OCI-LY7 (cell line): ENCODE measurements at regions not wholly inside any gene's neighbourhood (a gene's known extent, or its start where the extent isn't known, plus 50 kb on each side); places are given as distances from the start of the nearest gene placed in this dataset.

Experiments used
- BruUV-seq: library from RNA; stranded (reverse); fragments of 400-500 nt; replicated peaks from 2 replicates; lab custom pipeline; 2021; lab: Mats Ljungman, UMichigan
- CTCF ChIA-PET: fragments of 300-600 bp; sonication (Branson Sonifier 250); formaldehyde crosslinking; loops from one replicate; lab custom pipeline; 2022; ENCODE audit warnings: antibody characterized with exemption; ENCODE audit not compliant: unreplicated experiment; lab: Charles Lee
- POLR2A ChIA-PET: fragments of 300-600 bp; sonication (Branson Sonifier 250); formaldehyde crosslinking; loops from one replicate; lab custom pipeline; 2022; ENCODE audit warnings: antibody characterized with exemption; lab: Charles Lee
- DNase-seq: peaks from one replicate; pipeline ENCODE4 v3.0.0-alpha.2; 2015; ENCODE audit warnings: low spot score
- H2AFZ ChIP-seq: fragments of 200-600 bp; sonication (generic), shearing (Covaris generic); 2 replicates; pipeline ENCODE4 v1.6.1; 2014; ENCODE audit warnings: mild to moderate bottlenecking, antibody characterized with exemption, low read length, moderate library complexity
- H3K27ac ChIP-seq: fragments of 200-600 bp; sonication (generic); 2 replicates; pipeline ENCODE4 v1.5.1; 2014; ENCODE audit warnings: mixed run types, low read depth, mild to moderate bottlenecking, moderate library complexity, low read length, inconsistent platforms; ENCODE audit not compliant: poor library complexity, severe bottlenecking
- H3K36me3 ChIP-seq: fragments of 200-600 bp; sonication (generic); 2 replicates; pipeline ENCODE4 v1.6.1; 2014; ENCODE audit warnings: mild to moderate bottlenecking, antibody characterized with exemption, low read length, moderate library complexity, mixed read lengths; ENCODE audit not compliant: insufficient read depth
- H3K4me1 ChIP-seq: fragments of 200-600 bp; sonication (generic); 2 replicates; pipeline ENCODE4 v1.5.1; 2014; ENCODE audit warnings: mild to moderate bottlenecking, low read length; ENCODE audit not compliant: insufficient read depth, poor library complexity, severe bottlenecking
- H3K4me2 ChIP-seq: fragments of 200-600 bp; sonication (generic); 2 replicates; pipeline ENCODE4 v1.6.1; 2014; ENCODE audit warnings: mild to moderate bottlenecking, low read length
- H3K4me3 ChIP-seq: fragments of 200-600 bp; sonication (generic); 2 replicates; pipeline ENCODE4 v1.5.1; 2014; ENCODE audit warnings: mild to moderate bottlenecking, low read depth, low read length; ENCODE audit not compliant: poor library complexity, severe bottlenecking
- H3K79me2 ChIP-seq: fragments of 200-600 bp; sonication (generic); 2 replicates; pipeline ENCODE4 v1.6.1; 2016; ENCODE audit warnings: low read depth, mild to moderate bottlenecking, low read length, moderate library complexity, mixed read lengths; ENCODE audit not compliant: insufficient read depth
- H3K9me2 ChIP-seq: fragments of 200-600 bp; sonication (generic); 2 replicates; pipeline ENCODE4 v1.6.1; 2016; ENCODE audit warnings: mild to moderate bottlenecking, low read length, mixed read lengths; ENCODE audit not compliant: insufficient read depth
- H3K9me3 ChIP-seq: fragments of 200-600 bp; sonication (generic); 2 replicates; pipeline ENCODE4 v1.6.1; 2014; ENCODE audit warnings: mild to moderate bottlenecking, mixed run types, low read length, mixed read lengths
- H4K20me1 ChIP-seq: fragments of 200-600 bp; sonication (generic); 2 replicates; pipeline ENCODE4 v1.6.1; 2014; ENCODE audit warnings: mild to moderate bottlenecking, antibody characterized with exemption, low read length, moderate library complexity, mixed read lengths; ENCODE audit not compliant: insufficient read depth
- CTCF ChIP-seq: fragments of 200-600 bp; sonication (generic); conservative IDR thresholded peaks from 2 replicates; pipeline ENCODE4 v1.5.1; 2014; ENCODE audit warnings: mild to moderate bottlenecking, antibody characterized with exemption, low read length, moderate library complexity, mixed read lengths
- EZH2phosphoT487 ChIP-seq: fragments of 200-600 bp; sonication (generic); IDR thresholded peaks from 2 replicates; pipeline ENCODE4 v1.6.1; 2018; ENCODE audit warnings: low read depth, borderline replicate concordance, mild to moderate bottlenecking, mixed run types, antibody characterized with exemption, low read length, moderate library complexity, mixed read lengths
- intact Hi-C: fragments of 100-400 bp; cut with micrococcal nuclease; formaldehyde crosslinking; loops from one replicate; pipeline ENCODE4 v1.10.0; 2022; ENCODE audit not compliant: unreplicated experiment

- ChIA-PET CTCF (no interaction called here), POLR2A (no interaction called here)
- no peak for TF ChIP-seq EZH2phosphoT487
- Histone ChIP-seq H4K20me1 (no peaks in the 10 kb centered on the region), H3K27ac (no peak overlapping the region), H3K4me3 (no peak overlapping the region), H3K36me3 (no peaks in the 10 kb centered on the region), H2AFZ (no peak overlapping the region), H3K4me2 (no peak overlapping the region), H3K4me1 (no peaks in the 10 kb centered on the region), H3K79me2 (no peaks in the 10 kb centered on the region), H3K9me2 (no peaks in the 10 kb centered on the region), H3K9me3 (no peaks in the 10 kb centered on the region)
- no TSS peak for BruUV-seq
- no peak for DNase-seq
- intact Hi-C loops: no loop called here
Observed at GRCh38 chr6:40954446-40955177, 84.4 kb downstream of the UNC5CL start.

GRCh38 chr6:40953486-40953885 is 85.5 kb downstream of the UNC5CL start:
- BruUV-seq: no TSS peak
- no peak for DNase-seq
- TF ChIP-seq EZH2phosphoT487: no peak
- TF ChIP-seq CTCF: no peak
- POLR2A ChIA-PET: no interaction called here
- no peak overlapping the region for H2AFZ ChIP-seq
- no peaks in the 10 kb centered on the region for H3K4me1 ChIP-seq
- H3K27ac ChIP-seq: no peak overlapping the region
- CTCF ChIA-PET: no interaction called here
- H3K9me2 ChIP-seq: no peaks in the 10 kb centered on the region
- no peaks in the 10 kb centered on the region for H4K20me1 ChIP-seq
- H3K4me3 ChIP-seq: no peak overlapping the region
- no peaks in the 10 kb centered on the region for H3K79me2 ChIP-seq
- no peaks in the 10 kb centered on the region for H3K36me3 ChIP-seq
- no peaks in the 10 kb centered on the region for H3K9me3 ChIP-seq
- no peak overlapping the region for H3K4me2 ChIP-seq
- intact Hi-C loops: no loop called here

GRCh38 chr6:40950986-40951698 is 87.9 kb downstream of the UNC5CL start:
- DNase-seq: no peak
- ChIA-PET CTCF (no interaction called here), POLR2A (no interaction called here)
- no peak for TF ChIP-seq EZH2phosphoT487
- no peak for TF ChIP-seq CTCF
- no peak overlapping the region for H3K4me3 ChIP-seq
- no peaks in the 10 kb centered on the region for H3K9me3 ChIP-seq
- no peaks in the 10 kb centered on the region for H3K36me3 ChIP-seq
- no peak overlapping the region for H2AFZ ChIP-seq
- no peaks in the 10 kb centered on the region for H3K9me2 ChIP-seq
- intact Hi-C loops: no loop called here
- no peak overlapping the region for H3K4me2 ChIP-seq
- no peaks in the 10 kb centered on the region for H3K4me1 ChIP-seq
- no peaks in the 10 kb centered on the region for H3K79me2 ChIP-seq
- H3K27ac ChIP-seq: no peak overlapping the region
- H4K20me1 ChIP-seq: no peaks in the 10 kb centered on the region
- no TSS peak for BruUV-seq
